ENCODE measurements at regions not wholly inside any gene's neighbourhood (a gene's known extent, or its start where the extent isn't known, plus 50 kb on each side); places are given as distances from the start of the nearest gene placed in this dataset.
"Not testable (repeated sequence)": the region's sequence is repeated elsewhere in the genome, so short reads cannot be mapped to it uniquely, and the experiment has no call there.

DNA sequence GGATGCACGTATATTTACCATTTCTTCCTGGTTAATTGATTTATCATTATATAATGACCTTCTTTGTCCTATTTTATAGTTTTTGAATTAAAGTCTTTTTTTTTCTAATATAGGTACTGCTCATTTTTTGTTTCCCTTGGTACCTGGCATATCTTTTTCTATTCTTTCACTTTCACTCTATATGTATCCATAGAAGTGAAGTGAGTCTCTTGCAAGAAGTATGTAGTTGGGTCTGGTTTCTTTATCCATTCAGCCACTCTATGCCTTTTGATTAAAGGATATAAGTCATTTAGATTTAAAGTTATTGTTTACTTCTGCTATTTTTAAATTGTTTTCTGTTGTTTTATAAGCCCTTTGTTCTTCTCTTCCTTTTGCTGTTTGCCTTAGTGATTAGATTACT, 194.3 kb upstream of the SLITRK6 start:
- Histone ChIP-seq H4K20me1 (ENCODE audit: insufficient read depth, low read length) (no peaks in the 10 kb centered on the region), H3K4me2 (ENCODE audit: insufficient read depth, low read length) (no peak overlapping the region), H3K4me1 (ENCODE audit: insufficient read depth, low read length) (no peaks in the 10 kb centered on the region), H3K4me3 (ENCODE audit: insufficient read depth, low read length) (no peak overlapping the region), H2AFZ (ENCODE audit: low read length) (no peak overlapping the region), H3K27ac (ENCODE audit: low read depth, low read length) (no peak overlapping the region), H3K36me3 (ENCODE audit: insufficient read depth, low read length) (no peaks in the 10 kb centered on the region), H3K27me3 (ENCODE audit: insufficient read depth, low read length) (no peaks in the 10 kb centered on the region), H3K9me3 (ENCODE audit: low read depth, low read length) (no peaks in the 10 kb centered on the region), H3K79me2 (ENCODE audit: insufficient read depth, low read length) (no peaks in the 10 kb centered on the region)
- TF ChIP-seq, protein P1, sequence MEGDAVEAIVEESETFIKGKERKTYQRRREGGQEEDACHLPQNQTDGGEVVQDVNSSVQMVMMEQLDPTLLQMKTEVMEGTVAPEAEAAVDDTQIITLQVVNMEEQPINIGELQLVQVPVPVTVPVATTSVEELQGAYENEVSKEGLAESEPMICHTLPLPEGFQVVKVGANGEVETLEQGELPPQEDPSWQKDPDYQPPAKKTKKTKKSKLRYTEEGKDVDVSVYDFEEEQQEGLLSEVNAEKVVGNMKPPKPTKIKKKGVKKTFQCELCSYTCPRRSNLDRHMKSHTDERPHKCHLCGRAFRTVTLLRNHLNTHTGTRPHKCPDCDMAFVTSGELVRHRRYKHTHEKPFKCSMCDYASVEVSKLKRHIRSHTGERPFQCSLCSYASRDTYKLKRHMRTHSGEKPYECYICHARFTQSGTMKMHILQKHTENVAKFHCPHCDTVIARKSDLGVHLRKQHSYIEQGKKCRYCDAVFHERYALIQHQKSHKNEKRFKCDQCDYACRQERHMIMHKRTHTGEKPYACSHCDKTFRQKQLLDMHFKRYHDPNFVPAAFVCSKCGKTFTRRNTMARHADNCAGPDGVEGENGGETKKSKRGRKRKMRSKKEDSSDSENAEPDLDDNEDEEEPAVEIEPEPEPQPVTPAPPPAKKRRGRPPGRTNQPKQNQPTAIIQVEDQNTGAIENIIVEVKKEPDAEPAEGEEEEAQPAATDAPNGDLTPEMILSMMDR (IDR thresholded peaks at IDR 0.05; ENCODE audit: extremely low read depth, low read depth, low read length) = no peak
- no peak for DNase-seq (ENCODE audit: insufficient read length, low spot score, missing footprints)

DNA sequence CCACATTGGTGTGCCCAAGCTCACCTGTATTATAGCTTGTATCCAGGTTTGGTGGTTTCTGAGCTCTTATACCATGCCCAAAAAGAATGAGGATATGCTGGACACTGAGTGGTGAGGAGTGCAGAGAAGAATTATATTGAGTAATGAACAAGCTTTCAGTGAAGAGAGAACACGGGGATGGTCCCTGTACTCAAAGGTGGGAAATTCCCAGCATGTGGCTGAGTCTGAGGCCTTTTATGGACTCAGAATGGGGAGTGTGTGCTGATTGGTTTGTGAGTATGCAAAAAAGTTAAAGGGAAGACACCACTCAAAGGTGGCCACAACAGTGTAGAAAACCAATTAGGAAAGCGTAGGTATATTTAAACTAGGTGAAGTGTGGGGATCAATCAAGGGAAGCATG, 191.2 kb upstream of the SLITRK6 start:
- no peaks in the 10 kb centered on the region for H3K36me3 ChIP-seq (ENCODE audit: insufficient read depth, low read length)
- no peaks in the 10 kb centered on the region for H3K4me1 ChIP-seq (ENCODE audit: insufficient read depth, low read length)
- no peak overlapping the region for H2AFZ ChIP-seq (ENCODE audit: low read length)
- TF ChIP-seq, protein P1 (IDR thresholded peaks at IDR 0.05; ENCODE audit: extremely low read depth, low read depth, low read length) = no peak
- no peak for DNase-seq (ENCODE audit: insufficient read length, low spot score, missing footprints)
- no peaks in the 10 kb centered on the region for H4K20me1 ChIP-seq (ENCODE audit: insufficient read depth, low read length)
- no peaks in the 10 kb centered on the region for H3K27me3 ChIP-seq (ENCODE audit: insufficient read depth, low read length)
- H3K9me3 ChIP-seq (ENCODE audit: low read depth, low read length) = no peaks in the 10 kb centered on the region
- no peak overlapping the region for H3K27ac ChIP-seq (ENCODE audit: low read depth, low read length)
- H3K79me2 ChIP-seq (ENCODE audit: insufficient read depth, low read length) = no peaks in the 10 kb centered on the region
- no peak overlapping the region for H3K4me2 ChIP-seq (ENCODE audit: insufficient read depth, low read length)
- H3K4me3 ChIP-seq (ENCODE audit: insufficient read depth, low read length) = no peak overlapping the region

DNA sequence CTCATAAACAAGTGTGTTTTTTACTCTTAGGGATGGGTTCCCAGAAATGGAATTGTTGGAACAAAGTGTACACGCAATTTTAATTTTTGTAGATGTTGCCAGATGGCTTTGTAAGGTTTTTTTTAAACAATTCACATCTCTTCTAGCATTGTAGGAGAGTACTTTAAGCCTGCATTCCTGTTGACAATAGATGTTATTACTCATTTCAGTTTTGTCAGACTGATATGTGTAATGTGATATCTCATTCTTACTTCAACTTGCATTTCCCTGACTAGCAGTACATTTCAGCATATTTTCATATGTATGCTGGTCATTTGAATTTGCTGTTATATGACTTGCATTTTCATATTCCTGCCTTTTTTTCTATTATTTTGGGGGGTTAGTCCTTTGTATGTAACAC, 186.6 kb upstream of the SLITRK6 start:
- TF ChIP-seq, protein P1 (IDR thresholded peaks at IDR 0.05; ENCODE audit: extremely low read depth, low read depth, low read length) = no peak
- no peak overlapping the region for H3K4me3 ChIP-seq (ENCODE audit: insufficient read depth, low read length)
- H4K20me1 ChIP-seq (ENCODE audit: insufficient read depth, low read length) = no peaks in the 10 kb centered on the region
- DNase-seq (ENCODE audit: insufficient read length, low spot score, missing footprints) = no peak
- H3K36me3 ChIP-seq (ENCODE audit: insufficient read depth, low read length) = no peaks in the 10 kb centered on the region
- H3K9me3 ChIP-seq (ENCODE audit: low read depth, low read length) = no peaks in the 10 kb centered on the region
- no peaks in the 10 kb centered on the region for H3K27me3 ChIP-seq (ENCODE audit: insufficient read depth, low read length)
- no peaks in the 10 kb centered on the region for H3K4me1 ChIP-seq (ENCODE audit: insufficient read depth, low read length)
- no peak overlapping the region for H3K4me2 ChIP-seq (ENCODE audit: insufficient read depth, low read length)
- no peaks in the 10 kb centered on the region for H3K79me2 ChIP-seq (ENCODE audit: insufficient read depth, low read length)
- no peak overlapping the region for H3K27ac ChIP-seq (ENCODE audit: low read depth, low read length)
- H2AFZ ChIP-seq (ENCODE audit: low read length) = no peak overlapping the region

DNA sequence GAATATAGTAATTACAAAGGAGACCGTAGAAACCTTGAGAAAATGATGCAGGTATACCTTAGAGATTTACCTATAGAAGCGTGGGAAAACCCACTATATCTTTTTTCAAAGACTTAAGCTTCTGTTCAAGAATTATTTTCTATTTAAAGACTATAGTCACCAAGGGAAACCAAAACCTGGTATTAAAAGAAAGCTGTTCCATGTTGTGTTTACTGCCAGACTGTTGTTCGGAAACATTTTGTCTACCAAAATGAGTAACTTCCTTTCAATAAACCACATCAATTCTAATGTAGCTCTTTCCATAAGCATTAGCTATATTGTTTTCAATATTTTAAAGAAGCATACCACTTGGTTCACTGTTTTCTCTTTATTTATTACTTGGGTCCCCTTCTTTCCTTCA, 182.9 kb upstream of the SLITRK6 start:
- H3K36me3 ChIP-seq (ENCODE audit: insufficient read depth, low read length) = no peaks in the 10 kb centered on the region
- no peaks in the 10 kb centered on the region for H3K27me3 ChIP-seq (ENCODE audit: insufficient read depth, low read length)
- no peak overlapping the region for H3K4me2 ChIP-seq (ENCODE audit: insufficient read depth, low read length)
- no peak overlapping the region for H3K4me3 ChIP-seq (ENCODE audit: insufficient read depth, low read length)
- no peak for DNase-seq (ENCODE audit: insufficient read length, low spot score, missing footprints)
- no peaks in the 10 kb centered on the region for H3K9me3 ChIP-seq (ENCODE audit: low read depth, low read length)
- TF ChIP-seq, protein P1 (IDR thresholded peaks at IDR 0.05; ENCODE audit: extremely low read depth, low read depth, low read length) = no peak
- no peaks in the 10 kb centered on the region for H4K20me1 ChIP-seq (ENCODE audit: insufficient read depth, low read length)
- H2AFZ ChIP-seq (ENCODE audit: low read length) = no peak overlapping the region
- H3K4me1 ChIP-seq (ENCODE audit: insufficient read depth, low read length) = no peaks in the 10 kb centered on the region
- H3K27ac ChIP-seq (ENCODE audit: low read depth, low read length) = no peak overlapping the region
- H3K79me2 ChIP-seq (ENCODE audit: insufficient read depth, low read length) = no peaks in the 10 kb centered on the region

DNA sequence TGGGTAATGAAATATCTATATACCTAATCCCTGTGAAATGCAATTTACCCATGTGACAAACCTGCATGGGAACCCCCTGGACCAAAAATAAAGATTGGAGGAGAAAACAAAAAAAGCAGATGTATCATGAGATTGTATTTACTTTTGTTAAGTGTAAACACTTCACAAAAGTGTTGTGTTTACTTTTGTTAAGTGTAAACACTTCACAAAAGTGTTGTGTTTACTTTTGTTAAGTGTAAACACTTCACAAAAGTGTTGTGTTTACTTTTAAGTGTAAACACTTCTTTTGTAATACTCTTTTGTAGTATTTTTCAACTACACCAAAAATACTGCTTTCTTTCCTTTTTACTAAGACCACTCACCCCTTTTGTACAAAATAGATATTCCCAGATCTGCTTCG, 181.2 kb upstream of the SLITRK6 start:
- H3K4me2 ChIP-seq (ENCODE audit: insufficient read depth, low read length); H2AFZ ChIP-seq (ENCODE audit: low read length); H3K9me3 ChIP-seq (ENCODE audit: low read depth, low read length); H3K4me1 ChIP-seq (ENCODE audit: insufficient read depth, low read length); H4K20me1 ChIP-seq (ENCODE audit: insufficient read depth, low read length); H3K27me3 ChIP-seq (ENCODE audit: insufficient read depth, low read length); H3K79me2 ChIP-seq (ENCODE audit: insufficient read depth, low read length); H3K4me3 ChIP-seq (ENCODE audit: insufficient read depth, low read length); DNase-seq (ENCODE audit: insufficient read length, low spot score, missing footprints); H3K27ac ChIP-seq (ENCODE audit: low read depth, low read length); H3K36me3 ChIP-seq (ENCODE audit: insufficient read depth, low read length): not testable (repeated sequence)
